Urinary bladder (tissue), 3 donors: ENCODE measurements at regions not wholly inside any gene's neighbourhood (a gene's known extent, or its start where the extent isn't known, plus 50 kb on each side); places are given as distances from the start of the nearest gene placed in this dataset.

Source experiments
- DNase-seq: peaks from one replicate; pipeline ENCODE4 v3.0.0-alpha.2; 2015; ENCODE audit errors: extremely low spot score
- H3K27ac ChIP-seq: one replicate; pipeline ENCODE4 v1.5.1; 2013; ENCODE audit warnings: low read depth, mild to moderate bottlenecking, moderate library complexity
- H3K36me3 ChIP-seq: one replicate; pipeline ENCODE4 v1.6.1; 2013; ENCODE audit warnings: mild to moderate bottlenecking, moderate library complexity; ENCODE audit not compliant: insufficient read depth
- H3K4me1 ChIP-seq: one replicate; pipeline ENCODE4 v1.6.1; 2013; ENCODE audit warnings: mild to moderate bottlenecking, moderate library complexity; ENCODE audit not compliant: insufficient read depth
- H3K4me3 ChIP-seq: one replicate; pipeline ENCODE4 v1.5.1; 2013; ENCODE audit warnings: low read depth, low read length
- WGBS: extraction: QIAGEN DNeasy Blood & Tissue Kit; methylation state at CpG from one replicate; pipeline ENCODE4 v1.1.7; 2013; 5-methylcytosine and 5-hydroxymethylcytosine counted together
- donor health status: healthy with polysubstance abuse.
- donor health status: healthy.

- 77% methylated on average over 22 of the region's 22 CpGs for WGBS
- H3K4me1 ChIP-seq = no peaks in the 10 kb centered on the region
- H3K4me3 ChIP-seq = no peak overlapping the region
- H3K27ac ChIP-seq = no peak overlapping the region
- no peak for DNase-seq
- no peaks in the 10 kb centered on the region for H3K36me3 ChIP-seq
These were observed 88.4 kb upstream of the BOD1 start for GRCh38 chr5:173704615-173705511.

DNA sequence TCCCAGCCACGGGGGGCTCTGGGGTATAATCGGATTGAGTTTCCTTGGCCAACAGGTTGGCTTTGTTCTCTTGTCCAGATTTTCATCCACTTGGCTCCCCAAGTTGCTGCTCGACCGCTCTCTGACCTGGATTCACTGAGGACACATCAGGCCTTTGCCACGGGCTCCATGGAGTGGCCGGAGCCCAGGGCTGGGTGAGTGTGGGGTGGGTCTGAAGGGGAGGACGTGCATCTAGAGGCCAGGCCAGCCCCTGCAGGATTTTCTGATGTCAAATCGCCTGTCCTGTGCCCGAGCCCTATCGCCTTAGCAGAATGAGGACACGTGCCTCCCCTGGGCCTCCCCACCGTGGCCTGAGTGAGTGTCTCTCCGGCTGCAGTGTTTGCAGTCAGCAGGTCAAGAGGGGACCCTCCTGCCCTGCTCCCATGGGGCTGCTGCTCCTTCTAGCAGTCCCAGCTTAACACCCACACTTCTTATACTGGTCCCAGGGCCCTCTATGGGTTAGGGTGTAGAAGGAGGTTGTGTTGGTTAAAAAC, 89.1 kb upstream of the BOD1 start:
- no peak overlapping the region for H3K27ac ChIP-seq
- no peaks in the 10 kb centered on the region for H3K4me1 ChIP-seq
- 89% methylated on average over 13 of the region's 13 CpGs for WGBS
- no peaks in the 10 kb centered on the region for H3K36me3 ChIP-seq
- no peak overlapping the region for H3K4me3 ChIP-seq
- DNase-seq = no peak

DNA sequence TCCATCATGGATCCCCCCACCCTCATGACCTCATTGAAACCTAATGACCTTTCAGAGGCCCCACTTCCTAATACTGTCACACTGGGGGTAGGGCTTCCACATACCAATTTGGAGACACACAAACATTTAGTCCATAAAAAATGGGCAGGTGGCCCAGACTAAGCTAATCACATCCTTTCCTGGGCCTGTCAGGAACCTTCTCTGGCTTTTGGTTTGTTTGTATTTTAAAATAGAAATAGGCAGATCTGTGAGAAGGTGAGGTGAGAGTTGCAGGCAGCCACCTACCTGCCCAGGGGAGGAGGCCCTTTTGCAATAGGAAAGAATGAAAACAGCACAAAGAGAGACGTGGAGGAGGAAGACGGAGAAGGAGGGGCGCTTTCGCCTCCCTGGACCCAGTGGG, 90.2 kb upstream of the BOD1 start:
- DNase-seq = no peak

DNA sequence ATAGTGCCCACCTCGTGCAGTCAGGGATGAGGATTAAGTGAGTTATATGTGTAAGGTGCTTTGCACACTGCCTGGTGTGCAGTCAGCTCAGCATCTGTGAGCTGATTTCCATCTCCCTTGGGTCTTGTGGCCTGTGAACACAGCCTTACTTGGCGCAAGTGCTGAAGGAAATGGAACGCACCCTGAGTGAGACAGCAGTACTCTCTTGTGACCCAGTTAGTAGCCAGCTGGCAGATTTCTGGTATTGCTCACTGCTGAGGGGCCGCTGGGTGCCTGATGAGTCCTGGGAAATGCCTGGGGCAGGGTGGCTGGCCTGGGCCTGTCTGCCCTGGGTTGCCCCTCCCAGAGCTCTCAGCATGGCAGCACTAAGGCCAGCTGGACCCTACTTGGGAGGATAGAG, 90.9 kb upstream of the BOD1 start:
- Histone ChIP-seq H3K4me1 (no peaks in the 10 kb centered on the region), H3K36me3 (no peaks in the 10 kb centered on the region), H3K27ac (no peak overlapping the region), H3K4me3 (no peak overlapping the region)
- WGBS = 58% methylated on average over 4 of the region's 4 CpGs
- DNase-seq = no peak

More for the DNA sequence above, 90.2 kb upstream of the BOD1 start:
- Histone ChIP-seq H3K36me3 (no peaks in the 10 kb centered on the region), H3K4me1 (no peaks in the 10 kb centered on the region), H3K27ac (no peak overlapping the region), H3K4me3 (no peak overlapping the region)
- WGBS = 95% methylated on average over 4 of the region's 4 CpGs

DNA sequence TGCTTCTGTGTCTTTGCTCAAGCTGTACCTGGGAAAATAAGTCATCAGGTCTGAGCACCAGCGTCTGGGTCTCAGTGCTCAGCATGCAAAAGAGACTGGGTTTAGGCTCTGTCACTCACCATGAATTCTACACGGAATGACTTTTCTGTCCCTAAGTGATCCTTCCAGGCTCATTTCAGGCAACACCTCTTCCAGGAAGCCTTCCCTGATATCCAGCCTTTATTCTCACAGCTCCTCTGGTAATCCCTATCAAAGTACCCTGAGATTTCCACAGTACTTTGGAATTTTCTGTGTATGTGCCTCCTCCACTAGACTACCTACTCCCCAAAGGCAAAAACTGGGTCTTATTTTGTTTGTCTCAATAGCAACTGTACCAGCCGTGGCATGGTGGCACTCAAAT, 92.7 kb upstream of the BOD1 start:
- Histone ChIP-seq H3K27ac (no peak overlapping the region), H3K36me3 (no peaks in the 10 kb centered on the region), H3K4me1 (no peaks in the 10 kb centered on the region), H3K4me3 (no peak overlapping the region)
- DNase-seq = no peak
- WGBS = 80% methylated on average over 3 of the region's 3 CpGs

DNA sequence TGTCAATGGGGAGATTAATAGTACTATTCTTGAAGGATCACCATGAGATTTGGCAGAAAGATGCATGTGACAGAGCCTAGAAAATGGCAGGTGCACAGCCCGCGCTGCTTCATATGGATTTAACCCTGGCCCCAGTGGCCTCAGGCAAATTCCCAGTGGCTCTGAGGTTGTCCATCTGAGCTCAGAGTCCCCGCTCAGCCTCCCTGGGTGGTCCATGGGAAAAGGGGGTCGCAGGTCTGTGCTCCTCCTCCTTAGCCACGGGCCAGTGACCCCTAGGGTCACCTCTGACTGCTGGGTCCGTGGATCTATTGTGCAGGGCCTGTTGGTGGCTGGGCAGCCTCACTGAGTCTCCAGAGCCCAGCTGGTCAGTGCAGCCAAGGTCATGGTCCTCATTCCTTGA, 93.3 kb upstream of the BOD1 start:
- no peak for DNase-seq
- Histone ChIP-seq H3K4me1 (no peaks in the 10 kb centered on the region), H3K36me3 (no peaks in the 10 kb centered on the region), H3K27ac (no peak overlapping the region), H3K4me3 (no peak overlapping the region)
- 63% methylated on average over 6 of the region's 6 CpGs for WGBS

GRCh38 chr5:173710528-173710927, 94.1 kb upstream of the BOD1 start:
- Histone ChIP-seq H3K27ac (no peak overlapping the region), H3K4me3 (no peak overlapping the region), H3K4me1 (no peaks in the 10 kb centered on the region), H3K36me3 (no peaks in the 10 kb centered on the region)
- 83% methylated on average over 7 of the region's 7 CpGs for WGBS
- no peak for DNase-seq

- 89% methylated on average over 2 of the region's 2 CpGs for WGBS
- no peak for DNase-seq
These were observed 95.0 kb upstream of the BOD1 start for GRCh38 chr5:173711466-173711865.

GRCh38 chr5:173712609-173713175, 96.2 kb upstream of the BOD1 start:
- DNase-seq = no peak
- Histone ChIP-seq H3K36me3 (no peaks in the 10 kb centered on the region), H3K4me3 (no peak overlapping the region), H3K27ac (no peak overlapping the region), H3K4me1 (no peaks in the 10 kb centered on the region)
- 70% methylated on average over 10 of the region's 10 CpGs for WGBS

More at GRCh38 chr5:173711466-173711865, 95.0 kb upstream of the BOD1 start:
- Histone ChIP-seq H3K36me3 (no peaks in the 10 kb centered on the region), H3K4me3 (no peak overlapping the region), H3K27ac (no peak overlapping the region), H3K4me1 (no peaks in the 10 kb centered on the region)

GRCh38 chr5:173714551-173715428, 98.3 kb upstream of the BOD1 start:
- no peak for DNase-seq
- WGBS = 67% methylated on average over 12 of the region's 12 CpGs
- H3K27ac ChIP-seq = no peak overlapping the region
- no peaks in the 10 kb centered on the region for H3K36me3 ChIP-seq
- H3K4me1 ChIP-seq = no peaks in the 10 kb centered on the region
- no peak overlapping the region for H3K4me3 ChIP-seq

DNA sequence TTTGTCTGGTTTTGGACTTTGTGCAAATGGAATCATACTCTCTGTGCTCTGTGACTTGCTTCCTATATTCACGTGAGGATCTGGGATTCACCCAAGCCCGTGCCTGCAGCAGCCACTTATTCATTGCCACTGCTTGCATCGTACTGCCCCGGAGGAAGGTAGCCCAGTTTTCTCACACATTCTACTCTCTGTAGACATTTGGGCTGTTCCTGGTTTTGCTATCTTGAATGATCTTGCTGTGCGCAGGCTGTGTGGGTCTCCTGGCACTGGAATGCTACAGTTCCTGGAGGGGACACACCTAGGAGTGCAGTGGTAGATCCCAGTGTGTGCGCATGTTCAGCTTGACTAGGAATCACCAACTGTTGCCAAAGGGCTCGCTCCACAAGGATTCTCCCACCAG, 99.2 kb upstream of the BOD1 start:
- no peaks in the 10 kb centered on the region for H3K4me1 ChIP-seq
- no peaks in the 10 kb centered on the region for H3K36me3 ChIP-seq
- 74% methylated on average over 7 of the region's 7 CpGs for WGBS
- no peak overlapping the region for H3K27ac ChIP-seq
- no peak overlapping the region for H3K4me3 ChIP-seq
- DNase-seq = no peak

- no peaks in the 10 kb centered on the region for H3K4me1 ChIP-seq
- no peaks in the 10 kb centered on the region for H3K36me3 ChIP-seq
- H3K4me3 ChIP-seq = no peak overlapping the region
- no peak overlapping the region for H3K27ac ChIP-seq
- no peak for DNase-seq
- 86% methylated on average over 10 of the region's 10 CpGs for WGBS
These were observed 99.7 kb upstream of the BOD1 start for GRCh38 chr5:173716058-173716682.

DNA sequence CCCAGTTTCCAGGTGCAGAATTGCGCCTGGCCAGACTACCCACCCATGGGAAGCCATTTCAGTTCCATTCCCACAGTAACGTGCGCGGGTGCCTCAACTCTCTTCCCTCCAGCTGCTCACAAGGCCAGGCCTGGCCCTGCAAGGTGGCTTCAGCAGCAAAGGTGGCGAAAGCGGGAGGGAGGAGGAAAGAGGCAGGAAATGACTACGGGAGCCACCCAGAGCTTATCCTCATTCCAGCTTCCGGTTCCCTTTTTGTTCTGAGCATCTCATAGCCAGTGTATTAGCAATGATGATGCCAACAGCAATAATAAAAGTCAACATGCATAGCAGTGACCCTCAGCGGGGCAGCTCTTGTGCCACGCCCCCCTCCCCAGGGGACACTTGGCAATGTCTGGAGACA, 101.5 kb upstream of the BOD1 start:
- H3K4me3 ChIP-seq = no peak overlapping the region
- no peak overlapping the region for H3K27ac ChIP-seq
- no peaks in the 10 kb centered on the region for H3K4me1 ChIP-seq
- no peaks in the 10 kb centered on the region for H3K36me3 ChIP-seq
- 71% methylated on average over 10 of the region's 10 CpGs for WGBS
- no peak for DNase-seq
